Urinary bladder (tissue), 3 donors: ENCODE measurements at regions not wholly inside any gene's neighbourhood (a gene's known extent, or its start where the extent isn't known, plus 50 kb on each side); places are given as distances from the start of the nearest gene placed in this dataset.
"Not testable (repeated sequence)": the region's sequence is repeated elsewhere in the genome, so short reads cannot be mapped to it uniquely, and the experiment has no call there.

Experiments
- DNase-seq: peaks from one replicate; pipeline ENCODE4 v3.0.0-alpha.2; 2015; ENCODE audit errors: extremely low spot score
- H3K27ac ChIP-seq: one replicate; pipeline ENCODE4 v1.5.1; 2013; ENCODE audit warnings: low read depth, mild to moderate bottlenecking, moderate library complexity
- H3K36me3 ChIP-seq: one replicate; pipeline ENCODE4 v1.6.1; 2013; ENCODE audit warnings: mild to moderate bottlenecking, moderate library complexity; ENCODE audit not compliant: insufficient read depth
- H3K4me1 ChIP-seq: one replicate; pipeline ENCODE4 v1.6.1; 2013; ENCODE audit warnings: mild to moderate bottlenecking, moderate library complexity; ENCODE audit not compliant: insufficient read depth
- H3K4me3 ChIP-seq: one replicate; pipeline ENCODE4 v1.5.1; 2013; ENCODE audit warnings: low read depth, low read length
- WGBS: extraction: QIAGEN DNeasy Blood & Tissue Kit; methylation state at CpG from one replicate; pipeline ENCODE4 v1.1.7; 2013; 5-methylcytosine and 5-hydroxymethylcytosine counted together
- donor health status: healthy with polysubstance abuse.
- donor health status: healthy.

GRCh38 chr13:54536112-54536511 is 1507.5 kb downstream of the OLFM4 start:
- no peak for DNase-seq
- Histone ChIP-seq H3K36me3 (no peaks in the 10 kb centered on the region), H3K27ac (no peak overlapping the region), H3K4me3 (no peak overlapping the region), H3K4me1 (no peaks in the 10 kb centered on the region)
- WGBS = 45% methylated on average over 3 of the region's 3 CpGs

GRCh38 chr13:54563286-54563685 is 1534.7 kb downstream of the OLFM4 start:
- no peak for DNase-seq
- H3K4me1 ChIP-seq = no peaks in the 10 kb centered on the region
- 37% methylated on average over 2 of the region's 2 CpGs for WGBS
- no peak overlapping the region for H3K4me3 ChIP-seq
- H3K27ac ChIP-seq = no peak overlapping the region
- H3K36me3 ChIP-seq = no peaks in the 10 kb centered on the region

- H3K36me3 ChIP-seq, H3K27ac ChIP-seq, DNase-seq, H3K4me1 ChIP-seq, H3K4me3 ChIP-seq: not testable (repeated sequence)
- 95% methylated on average over 13 of the region's 13 CpGs for WGBS
Measured at GRCh38 chr13:54572037-54572436, 1543.4 kb downstream of the OLFM4 start.

GRCh38 chr13:54573186-54573585 is 1544.6 kb downstream of the OLFM4 start:
- no peaks in the 10 kb centered on the region for H3K36me3 ChIP-seq
- 92% methylated on average over 6 of the region's 6 CpGs for WGBS
- no peak for DNase-seq
- no peak overlapping the region for H3K4me3 ChIP-seq
- no peak overlapping the region for H3K27ac ChIP-seq
- H3K4me1 ChIP-seq = no peaks in the 10 kb centered on the region

- Histone ChIP-seq H3K27ac (no peak overlapping the region), H3K36me3 (no peaks in the 10 kb centered on the region), H3K4me1 (no peaks in the 10 kb centered on the region), H3K4me3 (no peak overlapping the region)
- 68% methylated on average over 4 of the region's 4 CpGs for WGBS
- DNase-seq = no peak
Measured at GRCh38 chr13:54574791-54575190, 1546.2 kb downstream of the OLFM4 start.

GRCh38 chr13:54591540-54591939 is 1562.9 kb downstream of the OLFM4 start:
- Histone ChIP-seq H3K27ac (no peak overlapping the region), H3K4me1 (no peaks in the 10 kb centered on the region), H3K36me3 (no peaks in the 10 kb centered on the region), H3K4me3 (no peak overlapping the region)
- no peak for DNase-seq
- 46% methylated on average over 3 of the region's 3 CpGs for WGBS

- H3K36me3 ChIP-seq = no peaks in the 10 kb centered on the region
Measured at GRCh38 chr13:54592201-54592600, 1563.6 kb downstream of the OLFM4 start.

GRCh38 chr13:54593504-54593903 is 1564.9 kb downstream of the OLFM4 start:
- no peak overlapping the region for H3K4me3 ChIP-seq
- H3K27ac ChIP-seq = no peak overlapping the region
- no peaks in the 10 kb centered on the region for H3K4me1 ChIP-seq
- no peak for DNase-seq
- WGBS = 95% methylated on average over 3 of the region's 3 CpGs
- H3K36me3 ChIP-seq = no peaks in the 10 kb centered on the region

More at GRCh38 chr13:54592201-54592600, 1563.6 kb downstream of the OLFM4 start:
- DNase-seq = no peak
- no peak overlapping the region for H3K27ac ChIP-seq
- 92% methylated on average over 2 of the region's 2 CpGs for WGBS
- H3K4me1 ChIP-seq = no peaks in the 10 kb centered on the region
- no peak overlapping the region for H3K4me3 ChIP-seq

- DNase-seq = no peak
- Histone ChIP-seq H3K4me1 (no peaks in the 10 kb centered on the region), H3K36me3 (no peaks in the 10 kb centered on the region), H3K4me3 (no peak overlapping the region), H3K27ac (no peak overlapping the region)
- WGBS = 85% methylated on average over 4 of the region's 4 CpGs
Measured at GRCh38 chr13:54597540-54598088, 1569.0 kb downstream of the OLFM4 start.

- Histone ChIP-seq H3K36me3 (no peaks in the 10 kb centered on the region), H3K4me1 (no peaks in the 10 kb centered on the region), H3K4me3 (no peak overlapping the region), H3K27ac (no peak overlapping the region)
- no peak for DNase-seq
- 22% methylated on average over 1 of the region's 1 CpG for WGBS
Measured at GRCh38 chr13:54599413-54599812, 1570.8 kb downstream of the OLFM4 start.

- H3K36me3 ChIP-seq = no peaks in the 10 kb centered on the region
- H3K4me1 ChIP-seq = no peaks in the 10 kb centered on the region
Measured at GRCh38 chr13:54606944-54607343, 1578.3 kb downstream of the OLFM4 start.

GRCh38 chr13:54607421-54607820 is 1578.8 kb downstream of the OLFM4 start:
- no peak overlapping the region for H3K27ac ChIP-seq
- H3K4me1 ChIP-seq = no peaks in the 10 kb centered on the region
- DNase-seq = no peak
- H3K36me3 ChIP-seq = no peaks in the 10 kb centered on the region
- no peak overlapping the region for H3K4me3 ChIP-seq

More at GRCh38 chr13:54606944-54607343, 1578.3 kb downstream of the OLFM4 start:
- H3K4me3 ChIP-seq = no peak overlapping the region
- 36% methylated on average over 1 of the region's 1 CpG for WGBS
- H3K27ac ChIP-seq = no peak overlapping the region
- DNase-seq = no peak

GRCh38 chr13:54611390-54611789 is 1582.8 kb downstream of the OLFM4 start:
- WGBS = 73% methylated on average over 5 of the region's 5 CpGs
- H3K27ac ChIP-seq = no peak overlapping the region
- H3K4me1 ChIP-seq = no peaks in the 10 kb centered on the region
- no peaks in the 10 kb centered on the region for H3K36me3 ChIP-seq
- H3K4me3 ChIP-seq = no peak overlapping the region
- DNase-seq = no peak

- no peaks in the 10 kb centered on the region for H3K36me3 ChIP-seq
- H3K27ac ChIP-seq = no peak overlapping the region
- no peak overlapping the region for H3K4me3 ChIP-seq
- no peak for DNase-seq
- WGBS = 69% methylated on average over 5 of the region's 5 CpGs
- no peaks in the 10 kb centered on the region for H3K4me1 ChIP-seq
Measured at GRCh38 chr13:54614726-54615125, 1586.1 kb downstream of the OLFM4 start.

GRCh38 chr13:54626504-54626903 is 1597.9 kb downstream of the OLFM4 start:
- not testable (repeated sequence) for H3K4me3 ChIP-seq, H3K4me1 ChIP-seq, H3K36me3 ChIP-seq, H3K27ac ChIP-seq, DNase-seq
- WGBS = 93% methylated on average over 1 of the region's 1 CpG
